Transverse colon (tissue), 4 donors: ENCODE measurements at regions not wholly inside any gene's neighbourhood (a gene's known extent, or its start where the extent isn't known, plus 50 kb on each side); places are given as distances from the start of the nearest gene placed in this dataset.

Experiments used
- CTCF ChIP-seq, 5 experiments: fragments of 200-600 bp in 3 of 5; fragments of 450-650 bp in 2 of 5; sonication (generic) in 3 of 5; IDR thresholded peaks; 1 replicate in 2 of 5; 2 replicates in 3 of 5; pipeline ENCODE4 v1.5.1; 2016 to 2017; ENCODE audit warnings: antibody characterized with exemption in 5 of 5, inconsistent platforms in 3 of 5, mild to moderate bottlenecking in 2 of 5, moderate library complexity in 1 of 5
- EP300 ChIP-seq: sonication (generic); formaldehyde crosslinking; IDR thresholded peaks from one replicate; pipeline ENCODE4 v1.6.1; 2017; ENCODE audit warnings: antibody characterized with exemption, low read depth
- POLR2A ChIP-seq: fragments of 450-650 bp; IDR thresholded peaks from one replicate; pipeline ENCODE4 v1.6.1; 2016; ENCODE audit warnings: antibody characterized with exemption, mild to moderate bottlenecking, moderate library complexity
- POLR2AphosphoS5 ChIP-seq, 3 donors: sonication (generic); formaldehyde crosslinking; IDR thresholded peaks; one replicate each; pipeline ENCODE4 v1.6.1; 2016; ENCODE audit warnings: antibody characterized with exemption in 3 of 3

GRCh38 chr12:3432176-3432742, 58.7 kb upstream of the PRMT8 start:
- TF ChIP-seq CTCF (IDR thresholded peaks at IDR 0.05) (peak in 1 of 5 experiments; percentile 19), POLR2AphosphoS5 (IDR thresholded peaks at IDR 0.05) (no peak), EP300 (no peak), POLR2A (no peak)
